Mesodermal cell (in vitro differentiated cells): ENCODE measurements at regions not wholly inside any gene's neighbourhood (a gene's known extent, or its start where the extent isn't known, plus 50 kb on each side); places are given as distances from the start of the nearest gene placed in this dataset.

Experiments
- H3K27ac ChIP-seq: 2 replicates; pipeline ENCODE4 v1.7.0; 2013; ENCODE audit warnings: mild to moderate bottlenecking, low read depth, low read length, moderate library complexity; ENCODE audit not compliant: severe bottlenecking
- H3K36me3 ChIP-seq: 2 replicates; pipeline ENCODE4 v1.7.1; 2013; ENCODE audit warnings: mild to moderate bottlenecking, low read length, moderate library complexity; ENCODE audit not compliant: control insufficient read depth, insufficient read depth
- H3K4me1 ChIP-seq: one replicate; pipeline ENCODE4 v1.7.1; 2013; ENCODE audit warnings: mild to moderate bottlenecking, low read length; ENCODE audit not compliant: insufficient read depth, control insufficient read depth, poor library complexity, severe bottlenecking
- H3K4me3 ChIP-seq: 2 replicates; pipeline ENCODE4 v1.7.0; 2013; ENCODE audit warnings: low read length, control low read depth, mild to moderate bottlenecking; ENCODE audit not compliant: insufficient read depth, poor library complexity, severe bottlenecking; ENCODE audit errors: extremely low read depth
- H3K9me3 ChIP-seq: 2 replicates; pipeline ENCODE4 v1.7.1; 2013; ENCODE audit warnings: mild to moderate bottlenecking, low read length, moderate library complexity; ENCODE audit not compliant: control insufficient read depth
- WGBS, 2 experiments: methylation state at CpG; one replicate each; pipeline ENCODE4 v1.1.5; 2013; ENCODE audit warnings: missing lambda C conversion rate in 2 of 2; ENCODE audit not compliant: insufficient coverage in 2 of 2; 5-methylcytosine and 5-hydroxymethylcytosine counted together

DNA sequence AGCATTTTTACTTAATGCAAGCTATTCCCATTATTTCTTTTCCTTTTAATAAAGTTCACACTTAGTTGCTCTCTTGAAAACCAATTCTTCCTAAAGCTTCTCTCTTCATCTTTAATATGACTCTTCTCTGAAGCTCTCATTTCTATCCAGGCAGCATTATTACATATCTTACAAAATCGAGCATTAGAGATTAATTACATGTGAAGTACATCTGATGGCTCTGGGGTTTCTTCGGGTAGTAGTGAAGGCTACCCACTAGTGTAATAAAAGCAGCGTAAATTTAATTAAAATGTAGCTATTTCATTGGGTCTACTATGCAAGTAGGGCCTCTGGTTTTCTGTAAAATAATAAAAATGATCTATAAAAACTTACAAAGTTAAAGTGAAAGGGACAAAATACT, 513.6 kb upstream of the DPH6 start:
- Histone ChIP-seq H3K27ac (no peak overlapping the region), H3K36me3 (no peaks in the 10 kb centered on the region), H3K9me3 (no peaks in the 10 kb centered on the region), H3K4me3 (no peak overlapping the region), H3K4me1 (no peaks in the 10 kb centered on the region)
- WGBS, 2 experiments: no CpG with 5 or more reads among the region's 3 CpGs

DNA sequence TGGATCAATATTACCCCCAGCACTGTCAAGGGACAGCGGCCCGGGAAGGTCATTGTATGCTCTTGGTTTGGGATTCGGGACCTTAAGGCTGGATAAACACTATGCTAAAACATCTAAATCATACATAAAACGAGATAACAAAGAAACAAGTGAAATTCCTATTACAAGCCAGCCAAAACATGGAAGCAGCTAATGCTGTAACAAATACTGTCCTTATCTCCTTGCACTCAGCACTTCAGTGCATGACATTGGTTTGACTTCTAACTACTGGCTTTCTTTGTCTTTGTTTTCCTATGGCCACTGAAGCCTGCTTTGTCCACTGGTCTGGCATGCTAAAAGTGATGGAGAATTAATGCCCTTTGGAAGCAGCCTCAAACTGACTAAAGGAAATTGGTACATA, 516.4 kb upstream of the DPH6 start:
- Histone ChIP-seq H3K4me1 (no peaks in the 10 kb centered on the region), H3K4me3 (no peak overlapping the region), H3K27ac (no peak overlapping the region), H3K36me3 (no peaks in the 10 kb centered on the region), H3K9me3 (peaks cover 6% of the 10 kb centered on the region)
- 75 to 100% methylated on average over 1 to 4 of the region's 4 CpGs for WGBS, 2 experiments

DNA sequence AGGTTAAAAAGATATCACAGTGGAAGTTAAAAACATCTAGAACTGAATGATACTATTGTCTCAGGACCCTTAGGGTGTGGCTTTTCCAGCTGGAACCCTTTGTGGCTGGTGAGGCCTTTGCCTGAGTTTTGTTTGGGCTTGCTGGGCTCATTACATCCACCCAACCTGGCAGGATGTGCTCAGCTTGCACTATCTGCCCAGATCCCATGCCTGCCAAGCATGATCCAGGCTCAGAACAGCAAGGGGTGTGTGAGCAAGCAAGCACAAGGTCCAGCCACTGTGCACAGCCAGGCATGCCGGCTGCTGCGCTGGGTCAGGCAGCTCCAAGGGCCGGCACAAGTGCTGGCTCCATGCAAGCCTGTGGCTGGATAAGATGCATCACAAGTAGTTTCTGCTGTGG, 512.7 kb upstream of the CDIN1 start:
- no peaks in the 10 kb centered on the region for H3K4me1 ChIP-seq
- WGBS, 2 experiments: 76 to 82% methylated on average over 3 of the region's 3 CpGs
- peaks cover 10% of the 10 kb centered on the region for H3K9me3 ChIP-seq
- no peak overlapping the region for H3K4me3 ChIP-seq
- no peak overlapping the region for H3K27ac ChIP-seq
- no peaks in the 10 kb centered on the region for H3K36me3 ChIP-seq

GRCh38 chr15:36067483-36068274, 511.7 kb upstream of the CDIN1 start:
- Histone ChIP-seq H3K4me1 (peaks cover 4% of the 10 kb centered on the region), H3K36me3 (no peaks in the 10 kb centered on the region), H3K4me3 (no peak overlapping the region), H3K27ac (no peak overlapping the region), H3K9me3 (peaks cover 10% of the 10 kb centered on the region)
- WGBS, 2 experiments: 98 to 99% methylated on average over 15 to 18 of the region's 21 CpGs

GRCh38 chr15:36075333-36075732, 504.1 kb upstream of the CDIN1 start:
- no peaks in the 10 kb centered on the region for H3K9me3 ChIP-seq
- no peak overlapping the region for H3K27ac ChIP-seq
- H3K4me3 ChIP-seq: no peak overlapping the region
- peaks cover 4% of the 10 kb centered on the region for H3K4me1 ChIP-seq
- H3K36me3 ChIP-seq: no peaks in the 10 kb centered on the region

DNA sequence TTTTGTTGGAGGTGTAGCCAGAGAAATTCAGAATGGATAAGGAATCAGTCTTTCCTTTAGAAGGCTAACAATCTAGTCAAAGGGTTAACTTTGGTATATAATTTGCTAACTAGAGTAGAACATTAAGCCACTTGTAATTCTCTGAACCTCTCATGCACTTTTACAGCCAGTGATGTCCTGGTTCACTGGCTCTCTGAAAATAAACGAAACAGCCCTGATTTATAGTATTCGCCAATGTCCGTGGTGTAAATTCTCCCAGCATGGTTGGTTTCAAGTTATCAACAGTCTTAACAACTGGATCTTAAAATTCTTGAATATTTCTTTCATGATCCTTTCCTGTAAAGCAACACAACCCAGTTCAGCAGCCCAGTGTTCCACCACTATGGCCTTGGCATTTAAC, 500.4 kb upstream of the CDIN1 start:
- Histone ChIP-seq H3K4me1 (no peaks in the 10 kb centered on the region), H3K9me3 (peaks cover 7% of the 10 kb centered on the region), H3K4me3 (no peak overlapping the region), H3K36me3 (no peaks in the 10 kb centered on the region), H3K27ac (no peak overlapping the region)
- WGBS, 2 experiments: 67% methylated on average over 3 of the region's 3 CpGs

DNA sequence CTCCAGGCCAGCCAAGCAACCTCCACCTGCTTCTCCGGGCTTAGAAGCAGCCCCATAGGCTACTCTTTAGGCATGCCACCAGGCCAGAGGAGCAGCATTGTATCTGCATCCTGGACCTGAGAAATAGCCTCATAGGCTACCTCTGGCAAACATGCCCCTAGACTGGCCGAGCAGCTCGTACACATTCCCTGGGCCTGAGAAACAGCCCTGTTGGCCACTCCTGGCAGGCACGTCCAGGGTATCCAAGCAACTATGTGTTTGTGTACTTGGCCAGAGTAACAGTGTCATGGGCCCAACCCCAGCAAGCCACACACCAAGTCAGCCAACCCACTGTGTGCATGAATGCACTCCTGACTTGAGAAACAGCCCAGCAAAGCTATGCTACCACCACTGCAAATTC, 498.7 kb upstream of the CDIN1 start:
- Histone ChIP-seq H3K4me3 (no peak overlapping the region), H3K9me3 (peaks cover 7% of the 10 kb centered on the region), H3K27ac (no peak overlapping the region), H3K4me1 (no peaks in the 10 kb centered on the region), H3K36me3 (no peaks in the 10 kb centered on the region)
- 69 to 72% methylated on average over 4 of the region's 4 CpGs for WGBS, 2 experiments

GRCh38 chr15:36090286-36090946, 489.0 kb upstream of the CDIN1 start:
- no peak overlapping the region for H3K4me3 ChIP-seq
- no peaks in the 10 kb centered on the region for H3K4me1 ChIP-seq
- no CpG with 5 or more reads among the region's 1 CpG for WGBS, 2 experiments
- no peaks in the 10 kb centered on the region for H3K9me3 ChIP-seq
- no peak overlapping the region for H3K27ac ChIP-seq
- H3K36me3 ChIP-seq: no peaks in the 10 kb centered on the region

DNA sequence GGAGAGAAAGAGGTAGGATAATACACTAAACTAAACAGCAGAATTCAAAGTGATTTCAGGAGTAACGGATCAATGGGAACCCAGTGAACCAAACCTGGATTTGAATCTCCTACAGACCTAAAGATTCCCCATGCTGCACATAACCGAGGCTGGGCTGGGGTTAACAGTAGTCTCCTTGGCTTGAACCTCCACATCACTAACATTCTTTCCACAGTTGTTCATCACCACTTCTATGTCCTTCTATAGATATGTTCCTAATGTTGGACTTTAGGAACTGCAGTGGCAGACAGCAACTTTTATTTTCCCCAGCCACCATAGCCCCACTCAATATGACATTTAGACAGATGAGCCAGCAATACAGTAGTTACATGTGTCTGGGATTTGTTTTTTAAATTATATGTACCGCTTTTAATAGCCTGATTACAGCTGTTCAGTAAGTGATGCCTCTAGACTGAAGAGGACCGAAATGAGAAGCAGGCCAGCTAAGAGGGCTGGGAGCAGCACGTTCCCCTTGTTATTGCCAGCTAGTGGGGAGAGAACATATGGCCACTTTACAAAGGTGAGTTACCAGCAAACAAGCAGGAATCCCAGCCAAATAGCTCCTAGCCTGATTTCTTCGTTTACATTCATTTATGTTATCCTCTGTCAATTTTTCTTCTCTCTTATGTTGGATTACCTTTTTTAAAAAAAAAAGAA, 472.6 kb upstream of the CDIN1 start:
- H3K9me3 ChIP-seq: no peaks in the 10 kb centered on the region
- no peaks in the 10 kb centered on the region for H3K4me1 ChIP-seq
- H3K4me3 ChIP-seq: no peak overlapping the region
- H3K36me3 ChIP-seq: no peaks in the 10 kb centered on the region
- WGBS, 2 experiments: 75 to 100% methylated on average over 2 to 4 of the region's 6 CpGs
- no peak overlapping the region for H3K27ac ChIP-seq

- H3K27ac ChIP-seq: no peak overlapping the region
- H3K4me1 ChIP-seq: no peaks in the 10 kb centered on the region
- no peaks in the 10 kb centered on the region for H3K36me3 ChIP-seq
- WGBS, 2 experiments: 100% methylated on average over 1 of the region's 2 CpGs
- H3K9me3 ChIP-seq: no peaks in the 10 kb centered on the region
- no peak overlapping the region for H3K4me3 ChIP-seq
These were observed 470.9 kb upstream of the CDIN1 start for GRCh38 chr15:36108541-36108940.
